MM.1S (cell line): ENCODE measurements at regions not wholly inside any gene's neighbourhood (a gene's known extent, or its start where the extent isn't known, plus 50 kb on each side); places are given as distances from the start of the nearest gene placed in this dataset.

Experiments used
- EZH2 ChIP-seq: fragments of 300-600 bp; sonication (generic); optimal IDR thresholded peaks from 2 replicates; pipeline ENCODE3; 2017; ENCODE audit warnings: low read depth, mild to moderate bottlenecking, antibody characterized with exemption, low read length, mixed read lengths
- TF ChIP-seq, protein P1 (sequence below): fragments of 300-600 bp; sonication (generic); IDR thresholded peaks from 2 replicates; pipeline ENCODE4 v1.5.1; 2016; ENCODE audit warnings: antibody characterized with exemption, low read length, mixed read lengths

DNA sequence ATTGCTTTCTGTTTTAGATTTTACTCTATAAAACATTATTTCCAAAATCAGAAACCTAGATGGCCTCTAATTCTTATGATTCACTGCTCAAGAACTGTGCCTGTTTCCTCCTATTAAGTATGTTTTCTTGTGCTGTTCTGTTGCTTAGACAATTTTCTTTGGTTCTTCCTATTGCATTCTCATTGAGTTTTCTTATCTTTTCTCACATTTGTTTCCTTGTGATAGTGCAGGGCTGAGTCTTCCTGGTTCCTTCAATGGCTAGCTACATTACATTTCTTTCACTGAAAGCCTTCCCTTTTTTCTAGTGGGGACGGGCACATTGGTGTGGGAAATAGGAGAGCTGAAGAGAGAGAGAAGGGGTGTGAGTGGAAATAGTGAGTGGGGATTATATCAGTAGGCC is 183.4 kb downstream of the CALCRL start:
- TF ChIP-seq, protein P1, sequence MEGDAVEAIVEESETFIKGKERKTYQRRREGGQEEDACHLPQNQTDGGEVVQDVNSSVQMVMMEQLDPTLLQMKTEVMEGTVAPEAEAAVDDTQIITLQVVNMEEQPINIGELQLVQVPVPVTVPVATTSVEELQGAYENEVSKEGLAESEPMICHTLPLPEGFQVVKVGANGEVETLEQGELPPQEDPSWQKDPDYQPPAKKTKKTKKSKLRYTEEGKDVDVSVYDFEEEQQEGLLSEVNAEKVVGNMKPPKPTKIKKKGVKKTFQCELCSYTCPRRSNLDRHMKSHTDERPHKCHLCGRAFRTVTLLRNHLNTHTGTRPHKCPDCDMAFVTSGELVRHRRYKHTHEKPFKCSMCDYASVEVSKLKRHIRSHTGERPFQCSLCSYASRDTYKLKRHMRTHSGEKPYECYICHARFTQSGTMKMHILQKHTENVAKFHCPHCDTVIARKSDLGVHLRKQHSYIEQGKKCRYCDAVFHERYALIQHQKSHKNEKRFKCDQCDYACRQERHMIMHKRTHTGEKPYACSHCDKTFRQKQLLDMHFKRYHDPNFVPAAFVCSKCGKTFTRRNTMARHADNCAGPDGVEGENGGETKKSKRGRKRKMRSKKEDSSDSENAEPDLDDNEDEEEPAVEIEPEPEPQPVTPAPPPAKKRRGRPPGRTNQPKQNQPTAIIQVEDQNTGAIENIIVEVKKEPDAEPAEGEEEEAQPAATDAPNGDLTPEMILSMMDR = no peak
- no peak for TF ChIP-seq EZH2
